MM.1S (cell line): ENCODE measurements at regions not wholly inside any gene's neighbourhood (a gene's known extent, or its start where the extent isn't known, plus 50 kb on each side); places are given as distances from the start of the nearest gene placed in this dataset.

Experiments
- CTCF ChIP-seq: fragments of 300-600 bp; sonication (generic); IDR thresholded peaks from 2 replicates; pipeline ENCODE4 v1.5.1; 2016; ENCODE audit warnings: antibody characterized with exemption, low read length, mixed read lengths
- EZH2 ChIP-seq: fragments of 300-600 bp; sonication (generic); optimal IDR thresholded peaks from 2 replicates; pipeline ENCODE3; 2017; ENCODE audit warnings: low read depth, mild to moderate bottlenecking, antibody characterized with exemption, low read length, mixed read lengths

- TF ChIP-seq CTCF (no peak), EZH2 (no peak)
These were observed 68.1 kb downstream of the DLL1 start for GRCh38 chr6:170222498-170223471.
